Mesendoderm (in vitro differentiated cells): ENCODE measurements at regions not wholly inside any gene's neighbourhood (a gene's known extent, or its start where the extent isn't known, plus 50 kb on each side); places are given as distances from the start of the nearest gene placed in this dataset.

ENCODE experiments used
- DNase-seq: peaks from one replicate; pipeline ENCODE4 v3.0.0; 2013
- H2AK5ac ChIP-seq: 2 replicates; pipeline ENCODE4 v1.6.1; 2013; ENCODE audit warnings: low read length, inconsistent platforms
- H2BK120ac ChIP-seq: 2 replicates; pipeline ENCODE4 v1.6.1; 2013; ENCODE audit warnings: low read depth, mild to moderate bottlenecking, low read length, moderate library complexity, mixed read lengths
- H2BK15ac ChIP-seq: replicated peaks from 2 replicates; pipeline ENCODE4 v1.6.1; 2013; ENCODE audit warnings: low read depth, mild to moderate bottlenecking, moderate library complexity
- H2BK5ac ChIP-seq: 2 replicates; pipeline ENCODE4 v1.6.1; 2013; ENCODE audit warnings: low read length, inconsistent platforms
- H3K18ac ChIP-seq: 2 replicates; pipeline ENCODE4 v1.6.1; 2013; ENCODE audit warnings: mild to moderate bottlenecking, low read length, mixed read lengths
- H3K23ac ChIP-seq: one replicate; pipeline ENCODE4 v1.6.1; 2013; ENCODE audit warnings: low read length
- H3K27ac ChIP-seq: 2 replicates; pipeline ENCODE4 v1.5.1; 2013; ENCODE audit warnings: low read depth, mild to moderate bottlenecking, inconsistent platforms, low read length, moderate library complexity
- H3K27me3 ChIP-seq: 2 replicates; pipeline ENCODE4 v1.6.1; 2013; ENCODE audit warnings: low read length, control low read depth, mild to moderate bottlenecking, inconsistent platforms; ENCODE audit not compliant: insufficient read depth, poor library complexity
- H3K36me3 ChIP-seq: 2 replicates; pipeline ENCODE4 v1.6.1; 2013; ENCODE audit warnings: low read length, inconsistent platforms; ENCODE audit not compliant: control insufficient read depth, insufficient read depth
- H3K4ac ChIP-seq: one replicate; pipeline ENCODE4 v1.6.1; 2013; ENCODE audit warnings: low read depth, mild to moderate bottlenecking, low read length, moderate library complexity
- H3K4me1 ChIP-seq: 2 replicates; pipeline ENCODE4 v1.6.1; 2013; ENCODE audit warnings: low read depth, low read length, inconsistent platforms; ENCODE audit not compliant: control insufficient read depth
- H3K4me2 ChIP-seq: 2 replicates; pipeline ENCODE4 v1.6.1; 2013; ENCODE audit warnings: low read length
- H3K4me3 ChIP-seq: 2 replicates; pipeline ENCODE4 v1.5.1; 2013; ENCODE audit warnings: mild to moderate bottlenecking, low read length
- H3K56ac ChIP-seq: one replicate; pipeline ENCODE4 v1.6.1; 2013; ENCODE audit warnings: low read length
- H3K79me1 ChIP-seq: 2 replicates; pipeline ENCODE4 v1.6.1; 2013; ENCODE audit warnings: low read length, inconsistent platforms
- H3K79me2 ChIP-seq: 2 replicates; pipeline ENCODE4 v1.6.1; 2013; ENCODE audit warnings: mild to moderate bottlenecking, low read length; ENCODE audit not compliant: control insufficient read depth, insufficient read depth
- H3K9ac ChIP-seq: 2 replicates; pipeline ENCODE4 v1.6.1; 2013; ENCODE audit warnings: low read length, inconsistent platforms
- H4K5ac ChIP-seq: one replicate; pipeline ENCODE4 v1.6.1; 2013; ENCODE audit warnings: low read length
- H4K8ac ChIP-seq: one replicate; pipeline ENCODE4 v1.6.1; 2013; ENCODE audit warnings: low read depth, mild to moderate bottlenecking, control low read depth, low read length, moderate library complexity
- WGBS: extraction: QIAGEN DNeasy Blood & Tissue Kit; methylation state at CpG from one replicate; pipeline ENCODE4 v1.1.7; 2013; ENCODE audit warnings: low lambda C conversion rate, missing lambda C conversion rate; ENCODE audit not compliant: insufficient coverage; ENCODE audit errors: extremely low coverage; 5-methylcytosine and 5-hydroxymethylcytosine counted together

DNA sequence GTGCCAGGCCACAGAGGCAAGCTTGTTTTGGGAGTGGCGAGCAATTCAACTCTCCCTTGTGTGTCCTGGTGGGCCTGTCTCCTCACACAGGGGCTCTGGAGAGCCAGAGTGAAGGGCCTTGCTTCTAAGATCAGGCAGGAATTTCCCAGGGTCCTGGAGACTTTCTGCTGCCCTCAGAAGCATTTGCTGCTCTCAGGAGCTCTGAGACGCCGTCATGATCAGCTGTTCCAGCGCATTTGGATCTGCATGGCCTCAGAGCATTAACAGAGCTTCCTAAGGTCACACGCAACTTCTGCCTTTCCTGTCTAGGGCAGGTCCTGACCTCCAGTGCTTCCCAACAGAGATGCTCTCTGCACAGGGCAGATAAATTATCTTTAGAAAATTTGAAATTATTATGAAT, 52.2 kb upstream of the C10orf90 start:
- no peak overlapping the region for H4K8ac ChIP-seq
- H2BK5ac ChIP-seq = no peak overlapping the region
- H3K9ac ChIP-seq = no peak overlapping the region
- H3K4ac ChIP-seq = no peak overlapping the region
- no peaks in the 10 kb centered on the region for H3K27me3 ChIP-seq
- no peak overlapping the region for H3K27ac ChIP-seq
- no peak overlapping the region for H3K4me3 ChIP-seq
- H3K23ac ChIP-seq = no peak overlapping the region
- H3K79me1 ChIP-seq = no peaks in the 10 kb centered on the region
- H3K4me1 ChIP-seq = no peaks in the 10 kb centered on the region
- H2BK15ac ChIP-seq = no peak overlapping the region
- no peak overlapping the region for H4K5ac ChIP-seq
- H2BK120ac ChIP-seq = no peak overlapping the region
- DNase-seq = no peak
- H3K79me2 ChIP-seq = no peaks in the 10 kb centered on the region
- no CpG with 5 or more reads among the region's 5 CpGs for WGBS
- H2AK5ac ChIP-seq = no peak overlapping the region
- no peak overlapping the region for H3K18ac ChIP-seq
- H3K4me2 ChIP-seq = no peak overlapping the region
- H3K56ac ChIP-seq = no peak overlapping the region
- no peaks in the 10 kb centered on the region for H3K36me3 ChIP-seq

DNA sequence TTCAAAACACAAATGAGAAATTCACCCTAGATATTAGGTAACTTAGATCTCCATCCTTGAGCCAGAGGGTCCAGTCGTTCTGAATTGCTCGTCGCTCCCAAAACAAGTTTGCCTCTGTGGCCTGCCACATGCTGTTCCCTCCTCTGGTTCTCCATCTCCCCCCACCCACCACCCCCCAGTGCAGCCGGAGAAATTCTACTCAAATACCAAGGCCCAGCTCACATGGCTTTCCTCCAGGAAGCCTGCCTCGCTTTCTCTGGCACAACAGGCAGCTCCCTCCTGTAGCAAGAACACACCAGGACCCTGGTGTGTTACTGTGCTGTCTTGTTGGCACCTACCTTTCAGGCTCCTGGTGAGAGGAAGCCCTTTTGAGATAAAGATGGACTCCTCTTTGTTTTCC, 52.7 kb upstream of the C10orf90 start:
- Histone ChIP-seq H3K23ac (no peak overlapping the region), H4K5ac (no peak overlapping the region), H2BK15ac (no peak overlapping the region), H2BK5ac (no peak overlapping the region), H3K4ac (no peak overlapping the region), H3K27ac (no peak overlapping the region), H2BK120ac (no peak overlapping the region), H3K18ac (no peak overlapping the region), H3K79me2 (no peaks in the 10 kb centered on the region), H3K4me3 (no peak overlapping the region), H3K36me3 (no peaks in the 10 kb centered on the region), H3K4me1 (no peaks in the 10 kb centered on the region), H3K4me2 (no peak overlapping the region), H3K79me1 (no peaks in the 10 kb centered on the region), H3K56ac (no peak overlapping the region), H3K9ac (no peak overlapping the region), H3K27me3 (no peaks in the 10 kb centered on the region), H4K8ac (no peak overlapping the region), H2AK5ac (no peak overlapping the region)
- no CpG with 5 or more reads among the region's 5 CpGs for WGBS
- DNase-seq = no peak

DNA sequence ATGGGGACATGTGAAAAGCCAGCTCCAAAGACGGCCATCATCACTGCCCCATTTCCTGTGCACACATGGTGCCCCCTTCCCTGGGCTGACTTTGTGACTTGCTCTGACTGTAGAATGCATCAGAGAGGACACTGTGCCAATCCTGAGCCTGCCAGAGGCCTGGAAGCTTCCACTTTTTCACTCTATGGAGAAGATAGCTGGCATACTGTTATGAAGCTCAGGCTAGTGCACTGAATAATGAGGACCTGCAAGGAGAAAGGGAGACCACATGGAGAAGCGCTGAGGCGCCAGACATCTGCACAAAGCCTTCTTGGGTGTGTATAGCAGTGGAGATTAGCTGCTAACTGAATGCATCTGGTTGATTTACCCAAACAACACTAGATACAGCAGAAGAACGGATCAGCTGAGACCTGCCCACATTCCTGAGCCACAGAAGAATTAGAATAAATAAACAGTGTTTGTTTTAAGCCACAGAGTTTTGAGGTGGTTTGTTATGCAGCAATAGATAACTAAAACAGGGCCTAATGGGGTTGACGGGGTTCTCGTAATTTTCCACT, 58.9 kb upstream of the C10orf90 start:
- WGBS = no CpG with 5 or more reads among the region's 6 CpGs
- H3K18ac ChIP-seq = no peak overlapping the region
- no peaks in the 10 kb centered on the region for H3K36me3 ChIP-seq
- H3K79me1 ChIP-seq = no peaks in the 10 kb centered on the region
- no peak overlapping the region for H2BK120ac ChIP-seq
- no peak overlapping the region for H3K4me3 ChIP-seq
- no peak overlapping the region for H4K8ac ChIP-seq
- no peak overlapping the region for H3K4me2 ChIP-seq
- H3K79me2 ChIP-seq = no peaks in the 10 kb centered on the region
- DNase-seq = peak; percentile 69
- H3K27ac ChIP-seq = no peak overlapping the region
- no peaks in the 10 kb centered on the region for H3K4me1 ChIP-seq
- no peak overlapping the region for H3K56ac ChIP-seq
- no peak overlapping the region for H3K23ac ChIP-seq
- no peaks in the 10 kb centered on the region for H3K27me3 ChIP-seq
- no peak overlapping the region for H2BK15ac ChIP-seq
- no peak overlapping the region for H3K4ac ChIP-seq
- no peak overlapping the region for H2AK5ac ChIP-seq
- no peak overlapping the region for H4K5ac ChIP-seq
- no peak overlapping the region for H2BK5ac ChIP-seq
- no peak overlapping the region for H3K9ac ChIP-seq

DNA sequence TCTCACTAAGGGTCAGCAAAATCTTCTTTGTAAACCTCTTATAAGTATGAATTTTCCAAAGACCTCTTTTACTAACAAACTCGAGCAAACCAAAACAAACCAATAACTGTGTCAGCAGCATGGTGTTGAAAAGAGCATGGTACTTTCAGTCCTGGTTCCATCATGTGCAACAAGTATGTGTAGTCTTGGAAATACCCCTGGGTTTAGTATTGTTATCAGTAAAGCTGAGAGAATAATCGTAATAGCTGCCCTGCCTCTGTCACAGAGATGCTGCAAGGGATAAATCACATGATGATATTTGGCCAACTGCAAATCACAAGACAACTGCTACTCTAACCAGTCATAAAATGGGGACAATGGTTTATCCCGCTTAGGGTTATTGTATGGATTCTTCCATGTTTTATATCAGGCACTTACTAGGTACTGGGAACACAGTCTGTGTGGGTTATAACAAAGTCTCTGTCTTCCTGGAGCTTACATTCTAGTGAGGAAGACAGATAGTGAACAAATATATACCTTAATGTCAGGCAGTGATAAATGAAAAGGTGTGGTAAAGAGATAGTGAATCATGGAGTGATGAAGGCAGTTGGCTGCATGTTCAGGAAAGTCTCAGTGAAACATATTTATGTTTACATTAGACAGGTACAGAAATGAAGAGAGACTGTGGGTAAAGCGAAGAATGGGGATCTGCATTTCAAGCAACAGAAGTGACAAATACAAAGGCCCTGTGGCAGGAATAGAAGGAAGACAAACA, 60.5 kb upstream of the C10orf90 start:
- H3K4ac ChIP-seq = no peak overlapping the region
- no peaks in the 10 kb centered on the region for H3K79me1 ChIP-seq
- H2BK5ac ChIP-seq = no peak overlapping the region
- no peak overlapping the region for H3K56ac ChIP-seq
- no peaks in the 10 kb centered on the region for H3K79me2 ChIP-seq
- H3K4me1 ChIP-seq = no peaks in the 10 kb centered on the region
- no peak overlapping the region for H2AK5ac ChIP-seq
- no peak overlapping the region for H3K23ac ChIP-seq
- no peak overlapping the region for H3K4me3 ChIP-seq
- no peak overlapping the region for H3K18ac ChIP-seq
- H3K27me3 ChIP-seq = no peaks in the 10 kb centered on the region
- no peak overlapping the region for H3K4me2 ChIP-seq
- no peak overlapping the region for H3K9ac ChIP-seq
- H2BK120ac ChIP-seq = no peak overlapping the region
- no peak overlapping the region for H4K8ac ChIP-seq
- H4K5ac ChIP-seq = no peak overlapping the region
- no peak for DNase-seq
- H2BK15ac ChIP-seq = no peak overlapping the region
- no peaks in the 10 kb centered on the region for H3K36me3 ChIP-seq
- WGBS = no CpG with 5 or more reads among the region's 4 CpGs
- H3K27ac ChIP-seq = no peak overlapping the region

DNA sequence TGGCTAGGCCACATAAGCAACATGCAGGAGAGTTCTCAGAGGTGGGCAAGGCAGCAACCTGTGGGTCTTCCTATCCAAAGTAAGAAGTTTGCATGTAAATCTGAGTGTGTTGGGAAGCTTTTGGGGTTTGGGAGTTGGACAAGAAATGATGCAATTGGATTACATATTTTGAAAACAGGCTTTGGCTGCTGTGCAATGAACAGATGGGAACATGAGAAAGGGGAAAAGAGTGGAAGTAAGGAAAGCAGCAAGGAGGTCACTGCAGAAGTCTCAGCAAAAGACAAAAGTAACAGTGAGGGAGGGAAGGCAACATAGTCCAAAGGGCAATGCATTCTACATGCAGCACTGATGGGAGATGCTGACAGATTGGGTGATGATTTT, 61.1 kb upstream of the C10orf90 start:
- no peaks in the 10 kb centered on the region for H3K36me3 ChIP-seq
- no peaks in the 10 kb centered on the region for H3K27me3 ChIP-seq
- H4K5ac ChIP-seq = no peak overlapping the region
- no peak overlapping the region for H3K4me2 ChIP-seq
- no peak overlapping the region for H3K4me3 ChIP-seq
- DNase-seq = no peak
- H2BK120ac ChIP-seq = no peak overlapping the region
- no peak overlapping the region for H4K8ac ChIP-seq
- no peaks in the 10 kb centered on the region for H3K79me2 ChIP-seq
- H2AK5ac ChIP-seq = no peak overlapping the region
- H3K27ac ChIP-seq = no peak overlapping the region
- H3K4me1 ChIP-seq = no peaks in the 10 kb centered on the region
- no peak overlapping the region for H3K56ac ChIP-seq
- H2BK15ac ChIP-seq = no peak overlapping the region
- H3K9ac ChIP-seq = no peak overlapping the region
- no peak overlapping the region for H3K18ac ChIP-seq
- no peaks in the 10 kb centered on the region for H3K79me1 ChIP-seq
- no peak overlapping the region for H3K4ac ChIP-seq
- no peak overlapping the region for H2BK5ac ChIP-seq
- H3K23ac ChIP-seq = no peak overlapping the region

DNA sequence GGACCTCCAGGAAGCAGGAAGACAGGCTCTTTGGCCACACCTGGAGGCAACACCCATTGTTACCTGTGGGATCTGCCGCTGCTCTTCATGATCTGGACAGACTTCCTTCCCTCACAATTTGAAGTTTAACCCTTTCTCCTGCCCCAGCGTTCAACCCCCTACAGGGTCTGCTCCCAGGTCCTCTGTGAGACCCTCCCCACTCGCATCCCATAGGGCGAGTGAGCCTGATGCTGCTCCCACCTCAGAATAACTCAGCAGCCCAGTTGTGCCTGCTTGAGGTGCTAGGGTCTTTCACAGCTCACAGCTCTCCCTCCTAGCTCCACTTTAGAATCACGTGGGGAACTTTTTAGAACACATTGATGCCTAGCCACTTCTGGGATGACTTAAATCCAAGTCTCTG, 61.8 kb upstream of the C10orf90 start:
- Histone ChIP-seq H2BK5ac (no peak overlapping the region), H3K4me3 (no peak overlapping the region), H3K79me2 (no peaks in the 10 kb centered on the region), H3K18ac (no peak overlapping the region), H3K9ac (no peak overlapping the region), H2BK15ac (no peak overlapping the region), H3K79me1 (no peaks in the 10 kb centered on the region), H3K4me2 (no peak overlapping the region), H3K27me3 (no peaks in the 10 kb centered on the region), H3K27ac (no peak overlapping the region), H3K56ac (peak overlapping the region; percentile 19), H2BK120ac (no peak overlapping the region), H3K4ac (no peak overlapping the region), H4K8ac (no peak overlapping the region), H3K23ac (no peak overlapping the region), H3K4me1 (no peaks in the 10 kb centered on the region), H3K36me3 (no peaks in the 10 kb centered on the region), H4K5ac (no peak overlapping the region), H2AK5ac (no peak overlapping the region)
- WGBS = no CpG with 5 or more reads among the region's 5 CpGs
- DNase-seq = no peak
